Choroid plexus epithelial cell (primary cell): ENCODE measurements at regions not wholly inside any gene's neighbourhood (a gene's known extent, or its start where the extent isn't known, plus 50 kb on each side); places are given as distances from the start of the nearest gene placed in this dataset.

ENCODE experiments used
- DNase-seq: peaks from one replicate; pipeline ENCODE4 v3.0.0-alpha.2; 2010; ENCODE audit warnings: low read depth
- H3K4me3 ChIP-seq: 2 replicates; pipeline ENCODE4 v1.5.1; 2011; ENCODE audit warnings: low read depth, mild to moderate bottlenecking, control low read depth, low read length, moderate library complexity
- CTCF ChIP-seq: conservative IDR thresholded peaks from 2 replicates; pipeline ENCODE4 v1.5.1; 2011; ENCODE audit warnings: low read depth, mild to moderate bottlenecking, control low read depth, inconsistent platforms, low read length, moderate library complexity

- no peak overlapping the region for H3K4me3 ChIP-seq
- DNase-seq: no peak
- TF ChIP-seq CTCF: no peak
Measured at GRCh38 chr4:181151856-181152255, 1091.3 kb upstream of the TENM3 start.

- no peak for TF ChIP-seq CTCF
Measured at GRCh38 chr4:181157647-181158046, 1085.6 kb upstream of the TENM3 start.

GRCh38 chr4:181158971-181159370 lies 1084.2 kb upstream of the TENM3 start:
- TF ChIP-seq CTCF: no peak
- DNase-seq: no peak
- H3K4me3 ChIP-seq: no peak overlapping the region

More at GRCh38 chr4:181157647-181158046, 1085.6 kb upstream of the TENM3 start:
- H3K4me3 ChIP-seq: no peak overlapping the region
- DNase-seq: no peak

GRCh38 chr4:181161669-181162068 lies 1081.5 kb upstream of the TENM3 start:
- DNase-seq: no peak
- no peak overlapping the region for H3K4me3 ChIP-seq
- no peak for TF ChIP-seq CTCF

GRCh38 chr4:181162266-181162665 lies 1080.9 kb upstream of the TENM3 start:
- no peak for DNase-seq

GRCh38 chr4:181162676-181163075 lies 1080.5 kb upstream of the TENM3 start:
- TF ChIP-seq CTCF: no peak
- no peak for DNase-seq
- H3K4me3 ChIP-seq: no peak overlapping the region

More at GRCh38 chr4:181162266-181162665, 1080.9 kb upstream of the TENM3 start:
- TF ChIP-seq CTCF: no peak
- H3K4me3 ChIP-seq: no peak overlapping the region

GRCh38 chr4:181166742-181167399 lies 1076.3 kb upstream of the TENM3 start:
- DNase-seq: no peak
- no peak overlapping the region for H3K4me3 ChIP-seq
- no peak for TF ChIP-seq CTCF
